ENCODE measurements at regions not wholly inside any gene's neighbourhood (a gene's known extent, or its start where the extent isn't known, plus 50 kb on each side); places are given as distances from the start of the nearest gene placed in this dataset.

- DNase-seq (ENCODE audit: low read depth) = no peak
These were observed 64.9 kb downstream of the CD2 start for GRCh38 chr1:116819081-116819480.

- no peak for DNase-seq (ENCODE audit: low read depth)
These were observed 66.1 kb downstream of the CD2 start for GRCh38 chr1:116820369-116820768.

- DNase-seq (ENCODE audit: low read depth) = no peak
These were observed 67.5 kb downstream of the CD2 start for GRCh38 chr1:116821763-116822162.

GRCh38 chr1:116824631-116825206 lies 70.5 kb downstream of the CD2 start:
- no peak for DNase-seq (ENCODE audit: low read depth)

GRCh38 chr1:116825207-116825719 lies 71.0 kb downstream of the CD2 start:
- no peak for DNase-seq (ENCODE audit: low read depth)

- no peak for DNase-seq (ENCODE audit: low read depth)
These were observed 71.6 kb downstream of the CD2 start for GRCh38 chr1:116825720-116826438.

- peak; percentile 57 for DNase-seq (ENCODE audit: low read depth)
These were observed 72.8 kb downstream of the CD2 start for GRCh38 chr1:116826818-116827606.

GRCh38 chr1:116827607-116828105 lies 73.4 kb downstream of the CD2 start:
- no peak for DNase-seq (ENCODE audit: low read depth)

- DNase-seq (ENCODE audit: low read depth) = no peak
These were observed 77.3 kb upstream of the PTGFRN start for GRCh38 chr1:116832308-116832931.

- DNase-seq (ENCODE audit: low read depth) = no peak
These were observed 76.7 kb upstream of the PTGFRN start for GRCh38 chr1:116832932-116833578.

GRCh38 chr1:116833718-116834117 lies 76.0 kb upstream of the PTGFRN start:
- no peak for DNase-seq (ENCODE audit: low read depth)

GRCh38 chr1:116834595-116834994 lies 75.1 kb upstream of the PTGFRN start:
- DNase-seq (ENCODE audit: low read depth) = no peak

- DNase-seq (ENCODE audit: low read depth) = no peak
These were observed 74.6 kb upstream of the PTGFRN start for GRCh38 chr1:116835161-116835560.

- no peak for DNase-seq (ENCODE audit: low read depth)
These were observed 73.6 kb upstream of the PTGFRN start for GRCh38 chr1:116836099-116836498.

- DNase-seq (ENCODE audit: low read depth) = no peak
These were observed 68.0 kb upstream of the PTGFRN start for GRCh38 chr1:116841569-116842344.

GRCh38 chr1:116842654-116843053 lies 67.1 kb upstream of the PTGFRN start:
- no peak for DNase-seq (ENCODE audit: low read depth)

- no peak for DNase-seq (ENCODE audit: low read depth)
These were observed 64.9 kb upstream of the PTGFRN start for GRCh38 chr1:116844775-116845174.

- DNase-seq (ENCODE audit: low read depth) = no peak
These were observed 62.5 kb upstream of the PTGFRN start for GRCh38 chr1:116847190-116847589.

- no peak for DNase-seq (ENCODE audit: low read depth)
These were observed 61.8 kb upstream of the PTGFRN start for GRCh38 chr1:116847688-116848531.

- DNase-seq (ENCODE audit: low read depth) = no peak
These were observed 59.3 kb upstream of the PTGFRN start for GRCh38 chr1:116850436-116850835.
